HepG2 (cell line): ENCODE measurements at regions not wholly inside any gene's neighbourhood (a gene's known extent, or its start where the extent isn't known, plus 50 kb on each side); places are given as distances from the start of the nearest gene placed in this dataset.

ENCODE experiments used
- CTCF ChIP-seq: sonication (generic); formaldehyde crosslinking; IDR thresholded peaks from 2 replicates; pipeline ENCODE4 v1.5.0; 2020; ENCODE audit warnings: mild to moderate bottlenecking, missing genetic modification reagents, moderate library complexity
- ZBTB2 ChIP-seq: sonication (generic); formaldehyde crosslinking; IDR thresholded peaks from 2 replicates; pipeline ENCODE4 v1.8.0; 2022; ENCODE audit warnings: low read depth, missing genetic modification reagents
- ZNF121 ChIP-seq: sonication (generic); formaldehyde crosslinking; IDR thresholded peaks from 2 replicates; pipeline ENCODE4 v1.5.0; 2020; ENCODE audit warnings: mild to moderate bottlenecking, missing genetic modification reagents
- ZNF546 ChIP-seq: sonication (generic); formaldehyde crosslinking; conservative IDR thresholded peaks from 2 replicates; pipeline ENCODE4 v1.8.1; 2023; ENCODE audit warnings: mild to moderate bottlenecking, missing genetic modification reagents
- ZNF549 ChIP-seq: sonication (generic); formaldehyde crosslinking; IDR thresholded peaks from 2 replicates; pipeline ENCODE4 v1.5.0; 2020; ENCODE audit warnings: missing genetic modification reagents

GRCh38 chr3:163935411-163935810, 1142.9 kb downstream of the SI start:
- no peak for TF ChIP-seq ZBTB2 (CRISPR knock-in tag)
- no peak for TF ChIP-seq ZNF546 (CRISPR knock-in tag)
- TF ChIP-seq ZNF549 (CRISPR knock-in tag) = no peak
- TF ChIP-seq ZNF121 (CRISPR knock-in tag) = no peak
- no peak for TF ChIP-seq CTCF (CRISPR knock-in tag)
